ENCODE measurements at regions not wholly inside any gene's neighbourhood (a gene's known extent, or its start where the extent isn't known, plus 50 kb on each side); places are given as distances from the start of the nearest gene placed in this dataset.

GRCh38 chr18:45387229-45387628, 228.0 kb upstream of the SLC14A2 start (continued):
- TF ChIP-seq ZNF317 (CRISPR knock-in tag; IDR thresholded peaks at IDR 0.05) (no peak), MED1 (CRISPR knock-in tag; IDR thresholded peaks at IDR 0.05) (no peak), ZNF75D (CRISPR knock-in tag; IDR thresholded peaks at IDR 0.05; ENCODE audit: borderline replicate concordance) (no peak), NCOA5 (CRISPR knock-in tag; IDR thresholded peaks at IDR 0.05) (no peak), ZNF761 (CRISPR knock-in tag; conservative IDR thresholded peaks at IDR 0.05) (no peak)

GRCh38 chr18:45398448-45398847, 216.8 kb upstream of the SLC14A2 start:
- H4K20me1 ChIP-seq (ENCODE audit: insufficient read depth, low read length), result no peaks in the 10 kb centered on the region
- no peaks in the 10 kb centered on the region for H3K36me3 ChIP-seq (replicated peaks in 1 of 2; ENCODE audit: control insufficient read depth in 1 of 2, insufficient read depth in 2 of 2, low read length in 2 of 2)
- H3K9me3 ChIP-seq (ENCODE audit: low read length), result no peaks in the 10 kb centered on the region
- H3K4me2 ChIP-seq (ENCODE audit: low read depth, low read length), result no peak overlapping the region
- in situ Hi-C loops (cut with HindIII; ENCODE audit: extremely low pct_ligation_motif_present, low pct_unique_long_range_greater_than_20kb) (no loop called here), intact Hi-C loops (cut with micrococcal nuclease; ENCODE audit: unreplicated experiment) (no loop called here)
- no peak for FAIRE-seq
- no peaks in the 10 kb centered on the region for H3K4me1 ChIP-seq (ENCODE audit: insufficient read depth, low read length)
- no TSS peak for BruUV-seq (replicated peaks)
- ChIA-PET POLR2A (no interaction called here), CTCF (ENCODE audit: low intra/inter-chr PET ratio, low total read pairs) (no interaction called here)
- no peak overlapping the region for H3K27ac ChIP-seq (ENCODE audit: extremely low read length, insufficient read depth, low read length)
- no peaks in the 10 kb centered on the region for H3K27me3 ChIP-seq (ENCODE audit: control insufficient read depth in 1 of 2, insufficient read depth in 2 of 2, low read length in 2 of 2)
- no peak overlapping the region for H2AFZ ChIP-seq (ENCODE audit: low read length)
- H3K9ac ChIP-seq (ENCODE audit: insufficient read depth, low read depth, low read length), result no peak overlapping the region
- TF ChIP-seq ZNF83 (CRISPR knock-in tag; IDR thresholded peaks at IDR 0.05; ENCODE audit: borderline replicate concordance), result no peak
- TF ChIP-seq, protein P1, sequence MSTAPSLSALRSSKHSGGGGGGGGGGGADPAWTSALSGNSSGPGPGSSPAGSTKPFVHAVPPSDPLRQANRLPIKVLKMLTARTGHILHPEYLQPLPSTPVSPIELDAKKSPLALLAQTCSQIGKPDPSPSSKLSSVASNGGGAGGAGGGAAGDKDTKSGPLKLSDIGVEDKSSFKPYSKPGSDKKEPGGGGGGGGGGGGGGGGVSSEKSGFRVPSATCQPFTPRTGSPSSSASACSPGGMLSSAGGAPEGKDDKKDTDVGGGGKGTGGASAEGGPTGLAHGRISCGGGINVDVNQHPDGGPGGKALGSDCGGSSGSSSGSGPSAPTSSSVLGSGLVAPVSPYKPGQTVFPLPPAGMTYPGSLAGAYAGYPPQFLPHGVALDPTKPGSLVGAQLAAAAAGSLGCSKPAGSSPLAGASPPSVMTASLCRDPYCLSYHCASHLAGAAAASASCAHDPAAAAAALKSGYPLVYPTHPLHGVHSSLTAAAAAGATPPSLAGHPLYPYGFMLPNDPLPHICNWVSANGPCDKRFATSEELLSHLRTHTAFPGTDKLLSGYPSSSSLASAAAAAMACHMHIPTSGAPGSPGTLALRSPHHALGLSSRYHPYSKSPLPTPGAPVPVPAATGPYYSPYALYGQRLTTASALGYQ (CRISPR knock-in tag; IDR thresholded peaks at IDR 0.05), result no peak
- H3K79me2 ChIP-seq (ENCODE audit: insufficient read depth, low read length), result no peaks in the 10 kb centered on the region
- 34% methylated on average over 3 of the region's 3 CpGs for WGBS (ENCODE audit: low lambda C conversion rate)
- H3K4me3 ChIP-seq (replicated peaks in 1 of 3; ENCODE audit: insufficient read depth in 1 of 3, low read depth in 2 of 3, low read length in 3 of 3), result no peak overlapping the region
- no peak for ATAC-seq
- DNase-seq (ENCODE audit: low spot score), result no peak
